ENCODE measurements at regions not wholly inside any gene's neighbourhood (a gene's known extent, or its start where the extent isn't known, plus 50 kb on each side); places are given as distances from the start of the nearest gene placed in this dataset.

DNA sequence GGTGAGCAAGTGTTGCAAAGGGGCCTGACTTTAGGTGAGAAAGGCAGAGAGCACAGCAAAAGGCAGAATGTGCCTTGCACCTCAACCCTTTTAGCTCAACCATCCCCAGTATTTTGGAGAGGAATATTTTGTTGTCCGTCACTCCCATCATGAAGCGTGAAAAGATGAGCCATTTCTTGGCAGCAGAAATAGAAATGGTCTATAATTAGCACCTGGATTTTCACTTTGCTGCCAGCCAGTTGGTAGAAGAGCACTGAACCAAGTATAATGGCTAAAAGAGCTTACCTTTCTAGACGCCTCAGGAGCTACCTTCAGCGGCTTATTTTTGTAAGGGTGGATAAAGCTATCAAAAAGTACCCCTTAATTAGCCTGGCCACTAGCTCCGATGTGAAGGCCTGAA, 406.7 kb downstream of the OCA2 start:
- no peaks in the 10 kb centered on the region for H3K36me3 ChIP-seq (ENCODE audit: control insufficient read depth in 2 of 2, insufficient read depth in 1 of 2, low read length in 2 of 2)
- no peaks in the 10 kb centered on the region for H3K4me1 ChIP-seq (ENCODE audit: control insufficient read depth, insufficient read depth, low read length)
- no peaks in the 10 kb centered on the region for H3K9me3 ChIP-seq (ENCODE audit: control insufficient read depth, insufficient read depth, low read depth, low read length)
- CTCF ChIA-PET, result no interaction called here
- H3K4me3 ChIP-seq (ENCODE audit: low read depth, low read length), result no peak overlapping the region
- POLR2A ChIA-PET, result no interaction called here
- TF ChIP-seq ZNF473 (tag by site-specific recombination; IDR thresholded peaks at IDR 0.05) (no peak), ZNF777 (tag by site-specific recombination; IDR thresholded peaks at IDR 0.05; ENCODE audit: borderline replicate concordance) (no peak), ZNF404 (tag by site-specific recombination; IDR thresholded peaks at IDR 0.05) (no peak)
- TF ChIP-seq, protein P1, sequence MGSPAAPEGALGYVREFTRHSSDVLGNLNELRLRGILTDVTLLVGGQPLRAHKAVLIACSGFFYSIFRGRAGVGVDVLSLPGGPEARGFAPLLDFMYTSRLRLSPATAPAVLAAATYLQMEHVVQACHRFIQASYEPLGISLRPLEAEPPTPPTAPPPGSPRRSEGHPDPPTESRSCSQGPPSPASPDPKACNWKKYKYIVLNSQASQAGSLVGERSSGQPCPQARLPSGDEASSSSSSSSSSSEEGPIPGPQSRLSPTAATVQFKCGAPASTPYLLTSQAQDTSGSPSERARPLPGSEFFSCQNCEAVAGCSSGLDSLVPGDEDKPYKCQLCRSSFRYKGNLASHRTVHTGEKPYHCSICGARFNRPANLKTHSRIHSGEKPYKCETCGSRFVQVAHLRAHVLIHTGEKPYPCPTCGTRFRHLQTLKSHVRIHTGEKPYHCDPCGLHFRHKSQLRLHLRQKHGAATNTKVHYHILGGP (tag by site-specific recombination; IDR thresholded peaks at IDR 0.05), result no peak
- no peak overlapping the region for H3K27ac ChIP-seq (ENCODE audit: extremely low read depth, low read depth, low read length)

- CTCF ChIA-PET, result no interaction called here
- POLR2A ChIA-PET, result no interaction called here
- H3K36me3 ChIP-seq (ENCODE audit: control insufficient read depth in 2 of 2, insufficient read depth in 1 of 2, low read length in 2 of 2), result no peaks in the 10 kb centered on the region
- H3K9me3 ChIP-seq (ENCODE audit: control insufficient read depth, insufficient read depth, low read depth, low read length), result no peaks in the 10 kb centered on the region
- no peak for TF ChIP-seq ZNF501 (tag by site-specific recombination; IDR thresholded peaks at IDR 0.05)
- H3K4me1 ChIP-seq (ENCODE audit: control insufficient read depth, insufficient read depth, low read length), result no peaks in the 10 kb centered on the region
- no peak overlapping the region for H3K4me3 ChIP-seq (ENCODE audit: low read depth, low read length)
- H3K27ac ChIP-seq (ENCODE audit: extremely low read depth, low read depth, low read length), result no peak overlapping the region
These were observed 408.8 kb downstream of the OCA2 start for GRCh38 chr15:27690290-27690689.

DNA sequence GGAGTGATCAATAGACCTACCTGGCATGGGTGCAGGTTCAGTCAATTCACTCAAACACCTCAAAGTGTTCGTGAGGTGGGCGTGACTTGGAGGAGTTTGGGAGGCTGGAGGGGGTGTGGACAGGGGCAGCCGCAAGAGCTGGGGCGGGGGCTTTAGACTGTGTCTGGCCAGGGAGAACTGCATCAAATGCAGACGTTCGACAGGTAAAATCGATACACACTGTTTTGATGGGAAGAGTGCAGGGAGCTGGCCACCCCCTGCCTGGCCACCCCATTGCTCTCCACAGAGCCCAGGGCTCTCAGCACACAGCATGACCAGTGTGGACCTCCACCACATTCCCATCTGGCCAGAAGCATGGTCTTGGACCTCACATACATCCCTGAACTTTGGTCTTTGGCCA, 412.1 kb downstream of the OCA2 start:
- TF ChIP-seq ZNF701 (tag by site-specific recombination; IDR thresholded peaks at IDR 0.05), result no peak
- TF ChIP-seq ZNF707 (tag by site-specific recombination; IDR thresholded peaks at IDR 0.05), result no peak
- no peaks in the 10 kb centered on the region for H3K36me3 ChIP-seq (ENCODE audit: control insufficient read depth in 2 of 2, insufficient read depth in 1 of 2, low read length in 2 of 2)
- POLR2A ChIA-PET, result no interaction called here
- H3K4me1 ChIP-seq (ENCODE audit: control insufficient read depth, insufficient read depth, low read length), result no peaks in the 10 kb centered on the region
- H3K4me3 ChIP-seq (ENCODE audit: low read depth, low read length), result no peak overlapping the region
- H3K9me3 ChIP-seq (ENCODE audit: control insufficient read depth, insufficient read depth, low read depth, low read length), result no peaks in the 10 kb centered on the region
- CTCF ChIA-PET, result no interaction called here
- H3K27ac ChIP-seq (ENCODE audit: extremely low read depth, low read depth, low read length), result no peak overlapping the region

DNA sequence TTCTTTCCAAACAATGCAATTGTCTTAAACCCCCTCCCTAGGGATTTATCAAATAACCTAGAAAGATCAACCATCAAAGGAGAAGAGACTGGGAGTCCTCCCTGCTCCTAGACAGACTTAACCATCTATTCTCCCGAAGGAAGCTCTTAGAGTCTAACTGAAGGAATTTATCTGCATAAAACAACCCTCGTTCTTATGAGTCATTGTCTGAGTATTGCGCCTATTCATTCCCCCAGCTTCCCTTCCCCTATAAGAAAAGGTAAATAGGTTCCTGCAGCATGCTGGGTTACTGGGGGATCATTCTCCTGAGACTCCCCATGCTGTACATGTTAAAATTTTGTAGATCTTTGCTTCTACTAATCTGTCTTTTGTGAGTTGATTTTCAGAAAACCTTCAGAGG, 412.7 kb downstream of the OCA2 start:
- ChIA-PET POLR2A (interaction anchor here (0.6 kb wide), 1 partner anchor 1633 kb away, joined by 4 read pairs; no protein-coding TSS in a partner anchor), CTCF (no interaction called here)
- no peaks in the 10 kb centered on the region for H3K9me3 ChIP-seq (ENCODE audit: control insufficient read depth, insufficient read depth, low read depth, low read length)
- no peak overlapping the region for H3K27ac ChIP-seq (ENCODE audit: extremely low read depth, low read depth, low read length)
- no peaks in the 10 kb centered on the region for H3K4me1 ChIP-seq (ENCODE audit: control insufficient read depth, insufficient read depth, low read length)
- no peaks in the 10 kb centered on the region for H3K36me3 ChIP-seq (ENCODE audit: control insufficient read depth in 2 of 2, insufficient read depth in 1 of 2, low read length in 2 of 2)
- no peak overlapping the region for H3K4me3 ChIP-seq (ENCODE audit: low read depth, low read length)
- TF ChIP-seq ZNF677 (tag by site-specific recombination; IDR thresholded peaks at IDR 0.05) (no peak), ZNF23 (tag by site-specific recombination; IDR thresholded peaks at IDR 0.05; ENCODE audit: borderline replicate concordance) (no peak), ZEB2 (tag by site-specific recombination; IDR thresholded peaks at IDR 0.05) (no peak), ZBTB8A (tag by site-specific recombination; IDR thresholded peaks at IDR 0.05) (no peak), ZNF292 (tag by site-specific recombination; IDR thresholded peaks at IDR 0.05; ENCODE audit: borderline replicate concordance, low read depth) (no peak), INSM2 (tag by site-specific recombination; IDR thresholded peaks at IDR 0.05) (no peak), KLF10 (tag by site-specific recombination; IDR thresholded peaks at IDR 0.05) (no peak), ZNF596 (tag by site-specific recombination; IDR thresholded peaks at IDR 0.05) (no peak), ZNF658 (tag by site-specific recombination; IDR thresholded peaks at IDR 0.05) (no peak), ZNF138 (tag by site-specific recombination; IDR thresholded peaks at IDR 0.05; ENCODE audit: borderline replicate concordance) (no peak), ZNF221 (tag by site-specific recombination; IDR thresholded peaks at IDR 0.05; ENCODE audit: borderline replicate concordance) (no peak), ZNF664 (tag by site-specific recombination; IDR thresholded peaks at IDR 0.05) (no peak), ZNF2 (tag by site-specific recombination; IDR thresholded peaks at IDR 0.05) (no peak), ZNF433 (tag by site-specific recombination; IDR thresholded peaks at IDR 0.05; ENCODE audit: low read depth) (no peak), HOXC10 (CRISPR knock-in tag; IDR thresholded peaks at IDR 0.05) (no peak), ZBTB20 (tag by site-specific recombination; IDR thresholded peaks at IDR 0.05) (no peak), ZNF18 (tag by site-specific recombination; IDR thresholded peaks at IDR 0.05) (no peak), ZNF311 (tag by site-specific recombination; IDR thresholded peaks at IDR 0.05; ENCODE audit: borderline replicate concordance) (no peak)

Data from HEK293 (cell line).